ENCODE measurements at regions not wholly inside any gene's neighbourhood (a gene's known extent, or its start where the extent isn't known, plus 50 kb on each side); places are given as distances from the start of the nearest gene placed in this dataset.

DNA sequence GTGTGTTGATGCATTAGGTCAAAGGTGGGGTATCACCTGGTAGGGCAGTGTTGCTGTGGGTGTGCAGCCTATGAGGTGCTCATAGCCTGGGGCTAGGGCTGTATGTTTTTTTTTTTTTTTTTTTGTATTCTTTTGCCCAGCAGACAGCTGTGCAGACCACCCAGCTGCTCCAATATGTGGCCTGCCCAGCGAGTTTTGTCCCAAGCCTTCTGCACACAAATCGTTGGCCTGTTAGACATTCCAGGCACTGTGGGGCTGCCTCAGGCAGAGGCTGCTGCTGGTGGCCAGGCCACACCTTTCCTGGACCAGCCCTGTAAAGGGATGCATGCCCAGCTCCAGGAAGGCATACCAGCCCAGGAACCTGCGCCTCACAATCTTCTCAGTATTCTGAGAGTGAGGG is 348.5 kb downstream of the JRKL start:
- TF ChIP-seq, protein P1, sequence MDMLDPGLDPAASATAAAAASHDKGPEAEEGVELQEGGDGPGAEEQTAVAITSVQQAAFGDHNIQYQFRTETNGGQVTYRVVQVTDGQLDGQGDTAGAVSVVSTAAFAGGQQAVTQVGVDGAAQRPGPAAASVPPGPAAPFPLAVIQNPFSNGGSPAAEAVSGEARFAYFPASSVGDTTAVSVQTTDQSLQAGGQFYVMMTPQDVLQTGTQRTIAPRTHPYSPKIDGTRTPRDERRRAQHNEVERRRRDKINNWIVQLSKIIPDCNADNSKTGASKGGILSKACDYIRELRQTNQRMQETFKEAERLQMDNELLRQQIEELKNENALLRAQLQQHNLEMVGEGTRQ (IDR thresholded peaks at IDR 0.05; ENCODE audit: low read depth, low read length): no peak
- TF ChIP-seq, protein P2, sequence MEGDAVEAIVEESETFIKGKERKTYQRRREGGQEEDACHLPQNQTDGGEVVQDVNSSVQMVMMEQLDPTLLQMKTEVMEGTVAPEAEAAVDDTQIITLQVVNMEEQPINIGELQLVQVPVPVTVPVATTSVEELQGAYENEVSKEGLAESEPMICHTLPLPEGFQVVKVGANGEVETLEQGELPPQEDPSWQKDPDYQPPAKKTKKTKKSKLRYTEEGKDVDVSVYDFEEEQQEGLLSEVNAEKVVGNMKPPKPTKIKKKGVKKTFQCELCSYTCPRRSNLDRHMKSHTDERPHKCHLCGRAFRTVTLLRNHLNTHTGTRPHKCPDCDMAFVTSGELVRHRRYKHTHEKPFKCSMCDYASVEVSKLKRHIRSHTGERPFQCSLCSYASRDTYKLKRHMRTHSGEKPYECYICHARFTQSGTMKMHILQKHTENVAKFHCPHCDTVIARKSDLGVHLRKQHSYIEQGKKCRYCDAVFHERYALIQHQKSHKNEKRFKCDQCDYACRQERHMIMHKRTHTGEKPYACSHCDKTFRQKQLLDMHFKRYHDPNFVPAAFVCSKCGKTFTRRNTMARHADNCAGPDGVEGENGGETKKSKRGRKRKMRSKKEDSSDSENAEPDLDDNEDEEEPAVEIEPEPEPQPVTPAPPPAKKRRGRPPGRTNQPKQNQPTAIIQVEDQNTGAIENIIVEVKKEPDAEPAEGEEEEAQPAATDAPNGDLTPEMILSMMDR (conservative IDR thresholded peaks at IDR 0.05; ENCODE audit: low read depth, low read length): no peak
- TF ChIP-seq POLR2A (IDR thresholded peaks at IDR 0.05; ENCODE audit: low read depth, low read length): no peak
- no peak for TF ChIP-seq CEBPB (IDR thresholded peaks at IDR 0.05; ENCODE audit: low read depth, low read length)
- TF ChIP-seq NFE2L2 (IDR thresholded peaks at IDR 0.05; ENCODE audit: low read depth, low read length): no peak
- no peak for TF ChIP-seq FOS (IDR thresholded peaks at IDR 0.05; ENCODE audit: low read depth, low read length)
- TF ChIP-seq MXI1 (IDR thresholded peaks at IDR 0.05; ENCODE audit: borderline replicate concordance, low read depth, low read length): no peak
- TF ChIP-seq SMC3 (IDR thresholded peaks at IDR 0.05; ENCODE audit: low read depth, low read length): no peak

All from IMR-90 (cell line).